SK-N-SH (cell line): ENCODE measurements at regions not wholly inside any gene's neighbourhood (a gene's known extent, or its start where the extent isn't known, plus 50 kb on each side); places are given as distances from the start of the nearest gene placed in this dataset.

Experiments
- CTCF ChIA-PET: fragments of 300-600, 350-600 bp; formaldehyde crosslinking; extraction: SDS; loops from one replicate; lab custom pipeline; 2021; lab: Yijun Ruan, JAX
- POLR2A ChIA-PET: fragments of 350-600 bp; sonication (Branson Sonifier 250); formaldehyde crosslinking; extraction: SDS; loops from one replicate; lab custom pipeline; 2020; ENCODE audit warnings: antibody characterized with exemption, inconsistent platforms; lab: Yijun Ruan, JAX
- DNase-seq: peaks from one replicate; pipeline ENCODE4 v3.0.0; 2012
- H2AFZ ChIP-seq: fragments of 200-600 bp; sonication (generic); 2 replicates; pipeline ENCODE4 v1.8.1; 2016; ENCODE audit warnings: antibody characterized with exemption, mild to moderate bottlenecking, low read depth
- H3F3A ChIP-seq: fragments of 200-600 bp; sonication (generic); replicated peaks from 2 replicates; pipeline ENCODE3; 2016; ENCODE audit warnings: antibody characterized with exemption, mild to moderate bottlenecking; ENCODE audit not compliant: insufficient read depth
- H3K27ac ChIP-seq, 2 experiments: fragments of 200-500 bp in 1 of 2; fragments of 200-600 bp in 1 of 2; sonication (Bioruptor generic) in 1 of 2; sonication (generic), shearing (Covaris generic) in 1 of 2; 2 replicates each; pipeline versions ENCODE4 v1.5.1 to v1.6.1; 2014 to 2016; ENCODE audit warnings: low read depth in 2 of 2, inconsistent platforms in 1 of 2, low read length in 1 of 2, mild to moderate bottlenecking in 1 of 2, mixed read lengths in 1 of 2
- H3K27me3 ChIP-seq: fragments of 200-600 bp; sonication (generic), shearing (Covaris generic); 2 replicates; pipeline ENCODE4 v1.6.1; 2016; ENCODE audit warnings: mixed run types; ENCODE audit not compliant: insufficient read depth
- H3K36me3 ChIP-seq, 2 experiments: fragments of 200-500 bp in 1 of 2; fragments of 200-600 bp in 1 of 2; sonication (Bioruptor generic) in 1 of 2; sonication (generic) in 1 of 2; replicated peaks in 1 of 2; 2 replicates each; pipeline versions ENCODE3 to v1.5.1; 2014 to 2016; ENCODE audit warnings: low read length in 1 of 2, mild to moderate bottlenecking in 1 of 2; ENCODE audit not compliant: insufficient read depth in 2 of 2, control insufficient read depth in 1 of 2
- H3K4me1 ChIP-seq, 2 experiments: fragments of 200-500 bp in 1 of 2; fragments of 200-600 bp in 1 of 2; sonication (Bioruptor generic) in 1 of 2; sonication (generic), shearing (Covaris generic) in 1 of 2; 2 replicates each; pipeline versions ENCODE4 v1.5.1 to v1.6.1; 2014 to 2016; ENCODE audit warnings: low read depth in 1 of 2, low read length in 1 of 2, mixed run types in 1 of 2; ENCODE audit not compliant: insufficient read depth in 2 of 2, control insufficient read depth in 1 of 2
- H3K4me2 ChIP-seq: fragments of 200-600 bp; sonication (generic), shearing (Covaris generic); 2 replicates; pipeline ENCODE4 v1.6.1; 2017; ENCODE audit warnings: mixed run types
- H3K4me3 ChIP-seq, 2 experiments: fragments of 200-500 bp in 1 of 2; fragments of 200-600 bp in 1 of 2; sonication (Bioruptor generic) in 1 of 2; sonication (generic), shearing (Covaris generic) in 1 of 2; 2 replicates each; pipeline versions ENCODE4 v1.5.1 to v1.8.1; 2014 to 2016; ENCODE audit warnings: low read depth in 2 of 2, inconsistent platforms in 1 of 2, low read length in 1 of 2, mild to moderate bottlenecking in 1 of 2, mixed read lengths in 1 of 2, moderate library complexity in 1 of 2
- H3K79me2 ChIP-seq: fragments of 200-600 bp; sonication (generic); 2 replicates; pipeline ENCODE4 v1.8.1; 2017; ENCODE audit warnings: mild to moderate bottlenecking; ENCODE audit not compliant: insufficient read depth
- H3K9ac ChIP-seq: fragments of 200-600 bp; sonication (generic); 2 replicates; pipeline ENCODE4 v1.6.1; 2017; ENCODE audit warnings: mixed run types
- H3K9me2 ChIP-seq: fragments of 200-600 bp; sonication (generic); 2 replicates; pipeline ENCODE4 v1.6.1; 2017; ENCODE audit warnings: mixed run types
- H3K9me3 ChIP-seq: fragments of 200-600 bp; sonication (generic); 2 replicates; pipeline ENCODE4 v1.6.1; 2017; ENCODE audit warnings: mixed run types, mild to moderate bottlenecking, moderate library complexity
- H4K20me1 ChIP-seq: fragments of 200-600 bp; sonication (generic); 2 replicates; pipeline ENCODE4 v1.6.1; 2017; ENCODE audit warnings: mild to moderate bottlenecking, mixed run types; ENCODE audit not compliant: insufficient read depth
- ELF1 ChIP-seq: IDR thresholded peaks from 2 replicates; pipeline ENCODE4 v1.4.0; 2012
- EP300 ChIP-seq, 2 experiments: IDR thresholded peaks; 2 replicates each; pipeline versions ENCODE4 v1.4.0 to v1.6.1; 2012; ENCODE audit warnings: borderline replicate concordance in 1 of 2, low read depth in 1 of 2, low read length in 1 of 2
- EZH2phosphoT487 ChIP-seq: fragments of 200-600 bp; sonication (generic); IDR thresholded peaks from 2 replicates; pipeline ENCODE4 v1.6.1; 2017; ENCODE audit warnings: low read depth, mixed run types, mild to moderate bottlenecking, antibody characterized with exemption, moderate library complexity, borderline replicate concordance
- FOSL2 ChIP-seq: IDR thresholded peaks from 2 replicates; pipeline ENCODE4 v1.4.0; 2012; ENCODE audit warnings: low read depth, mild to moderate bottlenecking, moderate library complexity, borderline replicate concordance
- FOXJ3 ChIP-seq: sonication (generic); formaldehyde crosslinking; IDR thresholded peaks from 2 replicates; pipeline ENCODE4 v1.5.1; 2020; ENCODE audit warnings: mild to moderate bottlenecking, missing genetic modification reagents
- FOXM1 ChIP-seq: IDR thresholded peaks from 2 replicates; pipeline ENCODE4 v1.4.0; 2012; ENCODE audit warnings: low read depth, mild to moderate bottlenecking
- MAX ChIP-seq: IDR thresholded peaks from 2 replicates; pipeline ENCODE4 v1.4.0; 2012; ENCODE audit warnings: low read depth
- MEF2A ChIP-seq: IDR thresholded peaks from 2 replicates; pipeline ENCODE4 v1.4.0; 2012; ENCODE audit warnings: low read depth, borderline replicate concordance
- PBX3 ChIP-seq: IDR thresholded peaks from 2 replicates; pipeline ENCODE4; 2012
- TCF12 ChIP-seq: IDR thresholded peaks from 2 replicates; pipeline ENCODE4 v1.4.0; 2012
- TEAD4 ChIP-seq: IDR thresholded peaks from 2 replicates; pipeline ENCODE4 v1.4.0; 2012; ENCODE audit warnings: mild to moderate bottlenecking, borderline replicate concordance; ENCODE audit not compliant: insufficient read depth
- WGBS: methylation state at CpG from one replicate; pipeline ENCODE4 v1.1.6; 2017; ENCODE audit warnings: low lambda C conversion rate; 5-methylcytosine and 5-hydroxymethylcytosine counted together

- no peak overlapping the region for H3K9ac ChIP-seq
- no peak overlapping the region for H2AFZ ChIP-seq
- DNase-seq: no peak
- H3K9me3 ChIP-seq: no peaks in the 10 kb centered on the region
- no peaks in the 10 kb centered on the region for H3K4me1 ChIP-seq
- POLR2A ChIA-PET: no interaction called here
- H3K79me2 ChIP-seq: no peaks in the 10 kb centered on the region
- H4K20me1 ChIP-seq: no peaks in the 10 kb centered on the region
- no peaks in the 10 kb centered on the region for H3K9me2 ChIP-seq
- H3F3A ChIP-seq: no peaks in the 10 kb centered on the region
- H3K36me3 ChIP-seq: no peaks in the 10 kb centered on the region
- TF ChIP-seq PBX3: no peak
- no peak for TF ChIP-seq EZH2phosphoT487
- TF ChIP-seq FOXM1: no peak
- no peak overlapping the region for H3K4me2 ChIP-seq
- H3K27ac ChIP-seq: no peak overlapping the region
- H3K4me3 ChIP-seq: no peak overlapping the region
- CTCF ChIA-PET: no interaction called here
- WGBS: 20% methylated on average over 4 of the region's 4 CpGs
- H3K27me3 ChIP-seq: no peaks in the 10 kb centered on the region
Observed at GRCh38 chr1:5351366-5351765, 640.9 kb downstream of the NPHP4 start.

GRCh38 chr1:5349526-5349925 lies 642.7 kb downstream of the NPHP4 start:
- TF ChIP-seq MAX (no peak), FOXJ3 (no peak), PBX3 (no peak), FOSL2 (no peak), TEAD4 (no peak), MEF2A (no peak), TCF12 (no peak), ELF1 (no peak), EP300 (IDR thresholded peaks at IDR 0.05; ENCODE audit: borderline replicate concordance in 1 of 2, low read depth in 1 of 2, low read length in 1 of 2) (no peak)
- H3K9me2 ChIP-seq: no peaks in the 10 kb centered on the region
- no peaks in the 10 kb centered on the region for H3K79me2 ChIP-seq
- no peak overlapping the region for H3K9ac ChIP-seq
- H3K4me3 ChIP-seq: no peak overlapping the region
- 28% methylated on average over 6 of the region's 6 CpGs for WGBS
- H3K36me3 ChIP-seq: no peaks in the 10 kb centered on the region
- no peak overlapping the region for H3K4me2 ChIP-seq
- H3K9me3 ChIP-seq: no peaks in the 10 kb centered on the region
- no peaks in the 10 kb centered on the region for H3K4me1 ChIP-seq
- no peaks in the 10 kb centered on the region for H3K27me3 ChIP-seq
- H2AFZ ChIP-seq: no peak overlapping the region
- no peak overlapping the region for H3K27ac ChIP-seq
- no peak for DNase-seq
- CTCF ChIA-PET: no interaction called here
- no peaks in the 10 kb centered on the region for H4K20me1 ChIP-seq
- no peaks in the 10 kb centered on the region for H3F3A ChIP-seq
- POLR2A ChIA-PET: no interaction called here
